ENCODE measurements at regions not wholly inside any gene's neighbourhood (a gene's known extent, or its start where the extent isn't known, plus 50 kb on each side); places are given as distances from the start of the nearest gene placed in this dataset.

DNA sequence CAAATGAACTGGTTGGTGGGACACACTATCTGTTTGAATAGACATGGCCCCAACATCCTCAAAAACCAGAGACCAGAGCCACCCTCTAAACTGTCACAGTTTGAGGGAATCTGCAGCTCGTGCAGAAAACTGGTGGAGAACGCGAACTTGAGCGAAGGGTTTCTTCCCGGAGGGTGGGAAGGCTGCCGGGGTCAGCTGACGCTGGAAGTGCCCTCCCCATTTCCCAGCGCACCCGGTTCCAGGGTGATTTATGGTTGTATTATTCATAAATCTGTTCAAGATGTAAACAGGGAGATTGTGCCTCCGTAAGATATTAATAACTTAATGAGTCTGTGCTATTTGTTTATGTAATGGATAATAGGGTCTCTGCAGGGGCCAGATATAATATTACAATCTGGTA, 1396.7 kb downstream of the BRD1 start:
- H3K27ac ChIP-seq, result no peak overlapping the region
- DNase-seq (ENCODE audit: low spot score), result no peak
- no peaks in the 10 kb centered on the region for H3K4me1 ChIP-seq (ENCODE audit: control insufficient read depth in 1 of 2, low read depth in 2 of 2)
- H3K9me3 ChIP-seq, result no peaks in the 10 kb centered on the region
- ATAC-seq (ENCODE audit: insufficient number of reproducible peaks, low FRiP score, low read depth), result no peak
- TF ChIP-seq, protein P1, sequence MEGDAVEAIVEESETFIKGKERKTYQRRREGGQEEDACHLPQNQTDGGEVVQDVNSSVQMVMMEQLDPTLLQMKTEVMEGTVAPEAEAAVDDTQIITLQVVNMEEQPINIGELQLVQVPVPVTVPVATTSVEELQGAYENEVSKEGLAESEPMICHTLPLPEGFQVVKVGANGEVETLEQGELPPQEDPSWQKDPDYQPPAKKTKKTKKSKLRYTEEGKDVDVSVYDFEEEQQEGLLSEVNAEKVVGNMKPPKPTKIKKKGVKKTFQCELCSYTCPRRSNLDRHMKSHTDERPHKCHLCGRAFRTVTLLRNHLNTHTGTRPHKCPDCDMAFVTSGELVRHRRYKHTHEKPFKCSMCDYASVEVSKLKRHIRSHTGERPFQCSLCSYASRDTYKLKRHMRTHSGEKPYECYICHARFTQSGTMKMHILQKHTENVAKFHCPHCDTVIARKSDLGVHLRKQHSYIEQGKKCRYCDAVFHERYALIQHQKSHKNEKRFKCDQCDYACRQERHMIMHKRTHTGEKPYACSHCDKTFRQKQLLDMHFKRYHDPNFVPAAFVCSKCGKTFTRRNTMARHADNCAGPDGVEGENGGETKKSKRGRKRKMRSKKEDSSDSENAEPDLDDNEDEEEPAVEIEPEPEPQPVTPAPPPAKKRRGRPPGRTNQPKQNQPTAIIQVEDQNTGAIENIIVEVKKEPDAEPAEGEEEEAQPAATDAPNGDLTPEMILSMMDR (IDR thresholded peaks at IDR 0.05), result no peak
- no peak overlapping the region for H3K4me3 ChIP-seq
- H3K36me3 ChIP-seq, result no peaks in the 10 kb centered on the region
- no peaks in the 10 kb centered on the region for H3K27me3 ChIP-seq (replicated peaks; ENCODE audit: insufficient read depth)

DNA sequence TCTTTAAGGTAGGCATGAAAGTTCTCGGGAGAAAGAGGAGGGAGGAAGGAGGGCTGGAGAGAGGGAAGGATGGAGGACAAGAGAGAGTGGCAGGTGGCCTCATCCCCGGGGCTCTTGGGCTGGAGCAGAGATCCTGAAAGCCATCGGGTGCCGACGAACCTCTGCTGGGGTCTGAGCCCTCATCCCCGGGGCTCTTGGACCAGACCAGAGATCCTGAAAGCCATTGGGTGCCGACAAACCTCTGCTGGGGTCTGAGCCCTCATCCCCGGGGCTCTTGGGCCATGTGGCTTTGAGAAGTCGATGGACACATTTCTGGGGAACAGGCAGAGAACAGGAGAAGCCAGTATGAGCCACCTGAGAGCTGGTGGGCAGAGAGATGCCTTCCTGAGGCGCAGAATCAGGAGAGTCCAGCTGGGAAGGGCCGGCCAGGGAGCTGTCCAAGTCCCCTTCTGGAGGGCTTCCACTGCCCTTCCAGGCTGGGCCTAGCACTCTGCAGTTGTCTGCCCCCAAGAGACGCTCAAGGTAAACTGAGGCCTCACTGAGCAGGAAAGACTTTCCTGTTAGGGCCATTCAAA, 1398.1 kb downstream of the BRD1 start:
- Histone ChIP-seq H3K27ac (no peak overlapping the region), H3K4me1 (ENCODE audit: control insufficient read depth in 1 of 2, low read depth in 2 of 2) (no peaks in the 10 kb centered on the region), H3K27me3 (replicated peaks; ENCODE audit: insufficient read depth) (no peaks in the 10 kb centered on the region), H3K4me3 (no peak overlapping the region), H3K36me3 (no peaks in the 10 kb centered on the region), H3K9me3 (no peaks in the 10 kb centered on the region)
- TF ChIP-seq, protein P1 (IDR thresholded peaks at IDR 0.05), result no peak
- DNase-seq (ENCODE audit: low spot score) (no peak), ATAC-seq (ENCODE audit: insufficient number of reproducible peaks, low FRiP score, low read depth) (no peak)

GRCh38 chr22:48428631-48429371, 1398.9 kb downstream of the BRD1 start:
- Histone ChIP-seq H3K4me1 (ENCODE audit: control insufficient read depth in 1 of 2, low read depth in 2 of 2) (no peaks in the 10 kb centered on the region), H3K36me3 (no peaks in the 10 kb centered on the region), H3K4me3 (no peak overlapping the region), H3K9me3 (no peaks in the 10 kb centered on the region), H3K27ac (no peak overlapping the region), H3K27me3 (replicated peaks; ENCODE audit: insufficient read depth) (no peaks in the 10 kb centered on the region)
- ATAC-seq (ENCODE audit: insufficient number of reproducible peaks, low FRiP score, low read depth) (no peak), DNase-seq (ENCODE audit: low spot score) (no peak)
- TF ChIP-seq, protein P1 (IDR thresholded peaks at IDR 0.05), result no peak

- H3K9me3 ChIP-seq, result no peaks in the 10 kb centered on the region
- no peak overlapping the region for H3K27ac ChIP-seq
- H3K27me3 ChIP-seq (replicated peaks; ENCODE audit: insufficient read depth), result no peaks in the 10 kb centered on the region
- ATAC-seq (ENCODE audit: insufficient number of reproducible peaks, low FRiP score, low read depth) (no peak), DNase-seq (ENCODE audit: low spot score) (no peak)
- H3K36me3 ChIP-seq, result no peaks in the 10 kb centered on the region
- H3K4me3 ChIP-seq, result no peak overlapping the region
- H3K4me1 ChIP-seq (ENCODE audit: control insufficient read depth in 1 of 2, low read depth in 2 of 2), result no peaks in the 10 kb centered on the region
- TF ChIP-seq, protein P1 (IDR thresholded peaks at IDR 0.05), result no peak
These were observed 1399.9 kb downstream of the BRD1 start for GRCh38 chr22:48427731-48428211.

- TF ChIP-seq, protein P1 (IDR thresholded peaks at IDR 0.05), result no peak
- DNase-seq (ENCODE audit: low spot score) (no peak), ATAC-seq (ENCODE audit: insufficient number of reproducible peaks, low FRiP score, low read depth) (no peak)
- H3K9me3 ChIP-seq, result no peaks in the 10 kb centered on the region
- no peaks in the 10 kb centered on the region for H3K36me3 ChIP-seq
- H3K27ac ChIP-seq, result no peak overlapping the region
- no peaks in the 10 kb centered on the region for H3K27me3 ChIP-seq (replicated peaks; ENCODE audit: insufficient read depth)
- H3K4me3 ChIP-seq, result no peak overlapping the region
- H3K4me1 ChIP-seq (ENCODE audit: control insufficient read depth in 1 of 2, low read depth in 2 of 2), result no peaks in the 10 kb centered on the region
These were observed 1401.0 kb downstream of the BRD1 start for GRCh38 chr22:48426466-48427380.
